AG10803 (cell line): ENCODE measurements at regions not wholly inside any gene's neighbourhood (a gene's known extent, or its start where the extent isn't known, plus 50 kb on each side); places are given as distances from the start of the nearest gene placed in this dataset.

Source experiments
- DNase-seq: peaks from one replicate; pipeline ENCODE4 v3.0.0; 2010; ENCODE audit warnings: low read depth
- H3K4me3 ChIP-seq: 2 replicates; pipeline ENCODE4 v1.5.1; 2011; ENCODE audit warnings: mild to moderate bottlenecking, low read length, control low read depth
- TF ChIP-seq, protein P1 (sequence below): conservative IDR thresholded peaks from 2 replicates; pipeline ENCODE4 v1.5.1; 2011; ENCODE audit warnings: mild to moderate bottlenecking, low read length, control low read depth, inconsistent platforms

DNA sequence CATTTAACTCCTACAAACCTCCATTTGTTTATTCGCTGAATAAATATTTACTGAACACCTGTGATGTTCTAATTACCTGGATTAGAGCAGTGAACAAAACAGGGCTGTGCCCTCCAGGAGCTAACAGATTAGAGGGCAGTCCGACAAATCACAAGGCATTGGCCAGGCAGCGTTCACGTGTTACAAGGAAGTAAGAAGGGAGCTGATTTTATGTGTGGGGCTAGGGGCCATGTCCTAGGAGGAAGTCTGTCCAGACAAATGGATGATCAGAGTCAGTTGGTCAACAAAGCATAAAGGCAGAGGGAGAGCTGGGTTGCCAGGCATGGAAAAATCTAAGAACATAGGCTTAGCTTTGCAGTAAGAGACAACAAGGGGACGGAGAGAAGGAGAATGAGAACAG, 57.3 kb upstream of the BACE2 start:
- H3K4me3 ChIP-seq: no peak overlapping the region
- no peak for DNase-seq
- TF ChIP-seq, protein P1, sequence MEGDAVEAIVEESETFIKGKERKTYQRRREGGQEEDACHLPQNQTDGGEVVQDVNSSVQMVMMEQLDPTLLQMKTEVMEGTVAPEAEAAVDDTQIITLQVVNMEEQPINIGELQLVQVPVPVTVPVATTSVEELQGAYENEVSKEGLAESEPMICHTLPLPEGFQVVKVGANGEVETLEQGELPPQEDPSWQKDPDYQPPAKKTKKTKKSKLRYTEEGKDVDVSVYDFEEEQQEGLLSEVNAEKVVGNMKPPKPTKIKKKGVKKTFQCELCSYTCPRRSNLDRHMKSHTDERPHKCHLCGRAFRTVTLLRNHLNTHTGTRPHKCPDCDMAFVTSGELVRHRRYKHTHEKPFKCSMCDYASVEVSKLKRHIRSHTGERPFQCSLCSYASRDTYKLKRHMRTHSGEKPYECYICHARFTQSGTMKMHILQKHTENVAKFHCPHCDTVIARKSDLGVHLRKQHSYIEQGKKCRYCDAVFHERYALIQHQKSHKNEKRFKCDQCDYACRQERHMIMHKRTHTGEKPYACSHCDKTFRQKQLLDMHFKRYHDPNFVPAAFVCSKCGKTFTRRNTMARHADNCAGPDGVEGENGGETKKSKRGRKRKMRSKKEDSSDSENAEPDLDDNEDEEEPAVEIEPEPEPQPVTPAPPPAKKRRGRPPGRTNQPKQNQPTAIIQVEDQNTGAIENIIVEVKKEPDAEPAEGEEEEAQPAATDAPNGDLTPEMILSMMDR: no peak

DNA sequence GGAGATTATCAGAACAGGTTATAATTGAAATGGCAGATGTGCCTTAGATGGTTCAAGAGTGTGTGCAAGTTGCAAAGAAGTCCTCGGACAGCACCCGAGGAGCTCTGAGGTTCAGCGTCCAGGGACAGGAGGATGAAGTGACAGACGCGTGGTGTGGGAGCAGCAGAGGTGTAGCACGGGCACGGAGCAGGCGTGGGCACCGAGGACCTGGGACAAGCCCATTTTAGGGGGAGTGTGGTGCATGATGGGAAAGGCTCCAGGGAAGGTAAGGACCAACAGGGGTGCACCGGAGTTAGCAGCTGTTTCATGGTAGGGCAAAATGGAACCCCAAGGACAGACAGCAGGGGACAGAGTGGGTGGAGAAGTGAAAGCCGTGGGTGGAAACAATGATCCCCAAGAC, 56.3 kb upstream of the BACE2 start:
- H3K4me3 ChIP-seq: no peak overlapping the region
- DNase-seq: no peak
- TF ChIP-seq, protein P1: no peak

DNA sequence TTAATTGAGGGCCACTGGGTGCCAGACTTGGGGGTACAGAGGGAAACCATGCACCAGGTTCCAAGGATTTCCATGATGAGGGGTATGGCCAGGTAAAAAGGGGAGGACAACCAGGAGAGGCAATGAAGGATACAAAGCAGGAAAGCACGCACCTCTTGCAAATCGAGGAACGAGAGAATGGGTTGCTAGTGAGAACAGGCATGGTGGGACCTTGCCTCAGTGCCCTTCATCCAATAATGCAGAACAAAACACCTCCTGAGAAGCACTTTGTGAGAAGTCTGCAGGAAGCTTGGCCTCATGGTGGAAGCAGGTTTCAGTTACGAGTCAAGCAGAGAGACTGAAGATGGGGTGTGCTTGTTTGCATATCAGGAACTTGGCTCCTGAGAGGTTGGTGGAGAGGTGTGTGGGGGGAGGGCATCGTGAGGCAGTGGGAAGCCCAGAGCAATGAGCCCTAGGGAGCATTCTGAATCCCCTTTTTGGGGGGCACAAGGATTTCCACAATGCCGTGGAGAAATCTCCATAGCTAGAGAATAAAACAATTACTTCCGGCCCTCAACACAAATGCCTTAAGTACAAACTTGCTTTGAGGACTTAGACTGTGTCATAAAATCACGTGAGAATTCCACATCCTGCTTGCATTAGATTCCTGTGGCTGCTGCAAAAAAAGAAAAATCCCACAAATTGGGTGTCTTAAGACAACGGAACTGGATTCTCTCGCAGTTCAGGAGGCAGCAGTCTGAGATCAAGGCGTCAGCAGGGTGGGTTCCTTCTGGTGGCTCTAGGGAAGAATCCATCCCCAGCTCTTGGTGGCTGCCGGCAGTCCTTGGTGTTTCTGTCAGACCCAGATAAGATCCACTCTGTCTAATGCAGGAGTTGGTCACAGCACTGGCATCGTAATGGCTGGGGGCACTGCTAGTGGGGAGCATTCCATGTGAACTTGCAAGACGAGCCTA, 54.9 kb upstream of the BACE2 start:
- DNase-seq: peak; percentile 98
- TF ChIP-seq, protein P1: no peak
- H3K4me3 ChIP-seq: peak overlapping the region; percentile 56

GRCh38 chr21:41115851-41116250, 52.1 kb upstream of the BACE2 start:
- no peak overlapping the region for H3K4me3 ChIP-seq
- TF ChIP-seq, protein P1: no peak
- no peak for DNase-seq
